H1 (cell line): ENCODE measurements at regions not wholly inside any gene's neighbourhood (a gene's known extent, or its start where the extent isn't known, plus 50 kb on each side); places are given as distances from the start of the nearest gene placed in this dataset.

Experiments
- CREB1 ChIP-seq: IDR thresholded peaks from 2 replicates; pipeline ENCODE4 v1.6.1; 2012; ENCODE audit warnings: inconsistent platforms
- GTF2F1 ChIP-seq: IDR thresholded peaks from 2 replicates; pipeline ENCODE4 v1.6.1; 2012; ENCODE audit warnings: low read depth, low read length, improper control_type of control experiment, borderline replicate concordance
- JUN ChIP-seq: IDR thresholded peaks from 2 replicates; pipeline ENCODE4 v1.6.1; 2011; ENCODE audit warnings: low read depth, mild to moderate bottlenecking, improper control_type of control experiment, low read length
- JUND ChIP-seq: IDR thresholded peaks from 2 replicates; pipeline ENCODE4 v1.6.1; 2011; ENCODE audit warnings: mild to moderate bottlenecking, improper control_type of control experiment, low read length
- SP4 ChIP-seq: IDR thresholded peaks from 2 replicates; pipeline ENCODE4 v1.6.1; 2012; ENCODE audit warnings: low read length, inconsistent platforms
- SRF ChIP-seq: IDR thresholded peaks from 2 replicates; pipeline ENCODE4 v1.6.1; 2011; ENCODE audit warnings: mild to moderate bottlenecking, low read depth, low read length, moderate library complexity

- TF ChIP-seq GTF2F1 = no peak
- no peak for TF ChIP-seq JUND
- TF ChIP-seq SP4 = no peak
- no peak for TF ChIP-seq SRF
- TF ChIP-seq CREB1 = no peak
- TF ChIP-seq JUN = no peak
Measured at GRCh38 chr13:106911627-106912026, 343.7 kb upstream of the ARGLU1 start (continued).
